ENCODE measurements at regions not wholly inside any gene's neighbourhood (a gene's known extent, or its start where the extent isn't known, plus 50 kb on each side); places are given as distances from the start of the nearest gene placed in this dataset.

- TF ChIP-seq, protein P1, sequence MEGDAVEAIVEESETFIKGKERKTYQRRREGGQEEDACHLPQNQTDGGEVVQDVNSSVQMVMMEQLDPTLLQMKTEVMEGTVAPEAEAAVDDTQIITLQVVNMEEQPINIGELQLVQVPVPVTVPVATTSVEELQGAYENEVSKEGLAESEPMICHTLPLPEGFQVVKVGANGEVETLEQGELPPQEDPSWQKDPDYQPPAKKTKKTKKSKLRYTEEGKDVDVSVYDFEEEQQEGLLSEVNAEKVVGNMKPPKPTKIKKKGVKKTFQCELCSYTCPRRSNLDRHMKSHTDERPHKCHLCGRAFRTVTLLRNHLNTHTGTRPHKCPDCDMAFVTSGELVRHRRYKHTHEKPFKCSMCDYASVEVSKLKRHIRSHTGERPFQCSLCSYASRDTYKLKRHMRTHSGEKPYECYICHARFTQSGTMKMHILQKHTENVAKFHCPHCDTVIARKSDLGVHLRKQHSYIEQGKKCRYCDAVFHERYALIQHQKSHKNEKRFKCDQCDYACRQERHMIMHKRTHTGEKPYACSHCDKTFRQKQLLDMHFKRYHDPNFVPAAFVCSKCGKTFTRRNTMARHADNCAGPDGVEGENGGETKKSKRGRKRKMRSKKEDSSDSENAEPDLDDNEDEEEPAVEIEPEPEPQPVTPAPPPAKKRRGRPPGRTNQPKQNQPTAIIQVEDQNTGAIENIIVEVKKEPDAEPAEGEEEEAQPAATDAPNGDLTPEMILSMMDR (IDR thresholded peaks at IDR 0.05 in 4 of 5, conservative IDR thresholded peaks at IDR 0.05 in 1 of 5) = no peak
- TF ChIP-seq POLR2A (IDR thresholded peaks at IDR 0.05) = no peak
These were observed 171.0 kb upstream of the HS6ST1 start for GRCh38 chr2:128489526-128490273.
